Endothelial cell of umbilical vein (primary cell): ENCODE measurements at regions not wholly inside any gene's neighbourhood (a gene's known extent, or its start where the extent isn't known, plus 50 kb on each side); places are given as distances from the start of the nearest gene placed in this dataset.

Experiments
- BruUV-seq: library from RNA; stranded (reverse); fragments of 400-500 nt; replicated peaks from 2 replicates; lab custom pipeline; 2021; lab: Mats Ljungman, UMichigan
- CTCF ChIA-PET: fragments of 300-600, 350-600 bp; sonication (Branson Sonifier 250); formaldehyde crosslinking; loops from one replicate; lab custom pipeline; 2021; ENCODE audit warnings: antibody characterized with exemption, inconsistent platforms; lab: Charles Lee
- POLR2A ChIA-PET: fragments of 300-600, 350-600 bp; sonication (Branson Sonifier 250); formaldehyde crosslinking; loops from one replicate; lab custom pipeline; 2021; ENCODE audit warnings: antibody characterized with exemption, inconsistent platforms; lab: Charles Lee
- DNase-seq: peaks from one replicate; pipeline ENCODE4 v3.0.0-alpha.2; 2011; ENCODE audit warnings: low read depth, low spot score
- FAIRE-seq: peaks from 2 replicates; lab custom pipeline; 2011; peaks lifted over from hg19 to GRCh38; lab: Jason Lieb, UNC
- H2AFZ ChIP-seq: 2 replicates; pipeline ENCODE4 v1.6.0; 2012; ENCODE audit warnings: low read depth, low read length, control low read depth, inconsistent platforms
- H3K27ac ChIP-seq: 2 replicates; pipeline ENCODE4 v1.5.1; 2011; ENCODE audit warnings: low read depth, mild to moderate bottlenecking, control low read depth, low read length, moderate library complexity; ENCODE audit not compliant: insufficient read depth
- H3K27me3 ChIP-seq, 2 experiments: 2 replicates each; pipeline versions ENCODE4 v1.6.0 to v1.6.1; 2011; ENCODE audit warnings: low read length in 2 of 2, mixed read lengths in 1 of 2; ENCODE audit not compliant: control insufficient read depth in 2 of 2, insufficient read depth in 2 of 2
- H3K36me3 ChIP-seq, 2 experiments: 2 replicates in 1 of 2; 3 replicates in 1 of 2; pipeline ENCODE4 v1.5.1; 2011; ENCODE audit warnings: low read length in 2 of 2, mild to moderate bottlenecking in 1 of 2, moderate library complexity in 1 of 2; ENCODE audit not compliant: control insufficient read depth in 2 of 2, insufficient read depth in 2 of 2; ENCODE audit errors: extremely low read depth in 1 of 2
- H3K4me1 ChIP-seq: 3 replicates; pipeline ENCODE4 v1.5.1; 2011; ENCODE audit warnings: mild to moderate bottlenecking, low read length; ENCODE audit not compliant: control insufficient read depth, insufficient read depth; ENCODE audit errors: extremely low read depth
- H3K4me2 ChIP-seq: 2 replicates; pipeline ENCODE4 v1.6.1; 2011; ENCODE audit warnings: low read length, control low read depth, mixed read lengths; ENCODE audit not compliant: insufficient read depth
- H3K4me3 ChIP-seq, 3 experiments: fragments of 200-600 bp in 1 of 3; sonication (generic), shearing (Covaris generic) in 1 of 3; replicated peaks in 1 of 3; 2 replicates each; pipeline ENCODE4 v1.5.1; 2011 to 2016; ENCODE audit warnings: control low read depth in 3 of 3, low read length in 3 of 3, mild to moderate bottlenecking in 2 of 3, inconsistent platforms in 1 of 3, low read depth in 1 of 3, moderate library complexity in 1 of 3; ENCODE audit not compliant: insufficient read depth in 1 of 3
- H3K79me2 ChIP-seq: 2 replicates; pipeline ENCODE4 v1.6.0; 2012; ENCODE audit warnings: low read length, inconsistent platforms; ENCODE audit not compliant: control insufficient read depth, insufficient read depth
- H3K9ac ChIP-seq: replicated peaks from 2 replicates; pipeline ENCODE3; 2011; ENCODE audit warnings: low read length, control low read depth; ENCODE audit not compliant: insufficient read depth; ENCODE audit errors: extremely low read depth
- H3K9me1 ChIP-seq: replicated peaks from 3 replicates; pipeline ENCODE4 v1.6.0; 2011; ENCODE audit warnings: mild to moderate bottlenecking, low read length; ENCODE audit not compliant: control insufficient read depth, insufficient read depth; ENCODE audit errors: extremely low read depth
- H3K9me3 ChIP-seq: replicated peaks from 2 replicates; pipeline ENCODE4 v1.5.1; 2012; ENCODE audit warnings: low read length, inconsistent platforms; ENCODE audit not compliant: control insufficient read depth, insufficient read depth
- H4K20me1 ChIP-seq: replicated peaks from 2 replicates; pipeline ENCODE3; 2011; ENCODE audit warnings: mild to moderate bottlenecking, low read length; ENCODE audit not compliant: control insufficient read depth, insufficient read depth; ENCODE audit errors: extremely low read depth
- CTCF ChIP-seq, 2 donors: IDR thresholded peaks; 1 replicate in 1 of 2; 2 replicates in 1 of 2; pipeline ENCODE4 v1.5.1; 2011; ENCODE audit warnings: low read length in 2 of 2, mild to moderate bottlenecking in 2 of 2, moderate library complexity in 2 of 2, control low read depth in 1 of 2, inconsistent platforms in 1 of 2, low read depth in 1 of 2; ENCODE audit not compliant: insufficient read depth in 1 of 2; ENCODE audit errors: extremely low read depth in 1 of 2
- EZH2 ChIP-seq: IDR thresholded peaks from 2 replicates; pipeline ENCODE4 v1.6.1; 2012; ENCODE audit warnings: borderline replicate concordance, low read depth, mild to moderate bottlenecking, moderate library complexity, low read length, inconsistent platforms; ENCODE audit not compliant: severe bottlenecking
- FOS ChIP-seq: IDR thresholded peaks from 2 replicates; pipeline ENCODE4 v1.6.1; 2011; ENCODE audit warnings: mild to moderate bottlenecking, low read length, moderate library complexity, borderline replicate concordance; ENCODE audit not compliant: insufficient read depth
- GATA2 ChIP-seq: IDR thresholded peaks from 2 replicates; pipeline ENCODE4 v1.7.0; 2011; ENCODE audit warnings: low read depth, mild to moderate bottlenecking, moderate library complexity, mixed read lengths, low read length; ENCODE audit not compliant: insufficient read length, insufficient read depth
- JUN ChIP-seq: IDR thresholded peaks from 2 replicates; pipeline ENCODE4 v1.6.1; 2011; ENCODE audit warnings: borderline replicate concordance, low read depth; ENCODE audit not compliant: insufficient read length, insufficient read depth
- MAX ChIP-seq: IDR thresholded peaks from 2 replicates; pipeline ENCODE4 v1.6.1; 2011; ENCODE audit not compliant: insufficient read depth, insufficient read length
- MYC ChIP-seq: IDR thresholded peaks from one replicate; pipeline ENCODE4 v1.6.1; 2011; ENCODE audit warnings: mild to moderate bottlenecking, low read depth, low read length
- POLR2A ChIP-seq: IDR thresholded peaks from 2 replicates; pipeline ENCODE4 v1.6.1; 2012; ENCODE audit warnings: low read depth, mild to moderate bottlenecking, control low read depth, low read length
- POLR2AphosphoS5 ChIP-seq: IDR thresholded peaks from 2 replicates; pipeline ENCODE4 v1.6.1; 2012; ENCODE audit warnings: low read depth, mild to moderate bottlenecking, control low read depth, low read length, moderate library complexity; ENCODE audit not compliant: insufficient read depth
- dilution Hi-C: fragments of 300-500 bp; cut with MboI; formaldehyde crosslinking; loops from one replicate; pipeline ENCODE4 v1.15.0; 2019; ENCODE audit warnings: low sequenced_read_pairs; ENCODE audit not compliant: extremely low pct_ligation_motif_present
- intact Hi-C: fragments of 100-400 bp; cut with micrococcal nuclease; formaldehyde crosslinking; loops from one replicate; pipeline ENCODE4 v1.10.0; 2022

GRCh38 chr4:182140547-182140946, 102.7 kb upstream of the TENM3 start:
- FAIRE-seq (no peak), DNase-seq (no peak)
- intact Hi-C loops: loop anchor here (5.0 kb wide), 1 partner anchor 307 kb away; no protein-coding TSS in a partner anchor
- Histone ChIP-seq H3K9me3 (no peaks in the 10 kb centered on the region), H3K27ac (no peak overlapping the region), H3K27me3 (peaks cover 41 to 60% of the 10 kb centered on the region in 2 experiments), H3K79me2 (no peaks in the 10 kb centered on the region), H3K9ac (no peak overlapping the region), H2AFZ (no peak overlapping the region), H3K4me2 (no peak overlapping the region), H3K4me3 (no peak overlapping the region), H3K4me1 (peaks cover 8% of the 10 kb centered on the region), H4K20me1 (no peaks in the 10 kb centered on the region), H3K36me3 (no peaks in the 10 kb centered on the region), H3K9me1 (no peaks in the 10 kb centered on the region)
- dilution Hi-C loops: no loop called here
- BruUV-seq: no TSS peak
- ChIA-PET POLR2A (no interaction called here), CTCF (no interaction called here)
- TF ChIP-seq MAX (no peak), JUN (no peak), EZH2 (no peak), FOS (no peak), POLR2AphosphoS5 (no peak), POLR2A (no peak), CTCF (IDR thresholded peaks at IDR 0.05; ENCODE audit: extremely low read depth in 1 of 2, insufficient read depth in 1 of 2, low read depth in 1 of 2, low read length in 2 of 2) (no peak), MYC (no peak), GATA2 (no peak)
